Ectodermal cell (in vitro differentiated cells): ENCODE measurements at regions not wholly inside any gene's neighbourhood (a gene's known extent, or its start where the extent isn't known, plus 50 kb on each side); places are given as distances from the start of the nearest gene placed in this dataset.

Experiments
- H3K27ac ChIP-seq: 2 replicates; pipeline ENCODE4 v1.7.0; 2013; ENCODE audit warnings: mild to moderate bottlenecking, low read depth, low read length; ENCODE audit not compliant: insufficient read depth, poor library complexity, severe bottlenecking
- H3K27me3 ChIP-seq: 2 replicates; pipeline ENCODE4 v1.7.0; 2013; ENCODE audit warnings: mild to moderate bottlenecking, low read length; ENCODE audit not compliant: insufficient read depth, control insufficient read depth, poor library complexity, severe bottlenecking
- H3K36me3 ChIP-seq: one replicate; pipeline ENCODE4 v1.7.0; 2013; ENCODE audit warnings: low read length; ENCODE audit not compliant: control insufficient read depth, insufficient read depth
- H3K4me1 ChIP-seq: one replicate; pipeline ENCODE4 v1.7.0; 2013; ENCODE audit warnings: low read length; ENCODE audit not compliant: control insufficient read depth, insufficient read depth
- H3K4me3 ChIP-seq: 2 replicates; pipeline ENCODE4 v1.7.0; 2013; ENCODE audit warnings: low read depth, low read length, control low read depth; ENCODE audit not compliant: insufficient read depth
- H3K9me3 ChIP-seq: 2 replicates; pipeline ENCODE4 v1.7.0; 2013; ENCODE audit warnings: mild to moderate bottlenecking, low read length, moderate library complexity; ENCODE audit not compliant: control insufficient read depth
- WGBS, 2 experiments: methylation state at CpG; one replicate each; pipeline ENCODE4 v1.1.7; 2013; ENCODE audit warnings: missing lambda C conversion rate in 2 of 2; 5-methylcytosine and 5-hydroxymethylcytosine counted together

DNA sequence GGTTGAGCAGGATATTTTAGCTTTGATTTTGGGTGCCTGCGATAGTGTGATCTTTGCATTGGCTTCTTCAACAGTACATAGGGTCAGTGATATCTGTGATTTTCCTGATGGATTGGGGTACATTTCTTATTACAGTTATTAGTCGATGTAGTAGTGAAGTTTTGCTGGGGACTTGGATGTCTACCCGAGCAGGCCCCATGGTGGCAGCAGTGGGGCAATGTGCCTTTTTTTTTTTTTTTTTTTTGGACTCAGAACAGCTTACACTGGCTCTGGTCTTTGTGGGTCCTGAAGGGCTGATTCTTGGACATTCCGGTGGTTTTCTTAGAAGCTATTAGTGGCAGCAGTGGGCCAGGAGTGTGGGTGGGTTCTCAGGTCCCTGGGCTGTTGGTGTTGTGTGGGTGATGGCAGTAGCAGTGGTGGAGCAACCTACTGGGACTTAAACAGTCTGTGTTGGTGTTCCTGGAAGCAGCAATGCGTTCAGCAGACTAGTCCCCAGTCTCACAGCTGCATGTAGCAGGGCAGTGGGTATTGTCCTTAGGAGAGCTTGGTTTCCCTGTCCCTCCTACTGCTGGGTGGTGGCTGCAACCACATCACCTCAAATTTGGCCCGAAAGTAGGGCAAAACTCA lies 53.7 kb upstream of the SLC4A10 start:
- Histone ChIP-seq H3K4me3 (no peak overlapping the region), H3K27ac (no peak overlapping the region)

GRCh38 chr2:161571051-161571429 lies 53.2 kb upstream of the SLC4A10 start:
- 84 to 96% methylated on average over 1 of the region's 1 CpG for WGBS, 2 experiments

More for the DNA sequence above, 53.7 kb upstream of the SLC4A10 start:
- 76 to 79% methylated on average over 6 of the region's 6 CpGs for WGBS, 2 experiments
- Histone ChIP-seq H3K4me1 (no peaks in the 10 kb centered on the region), H3K36me3 (no peaks in the 10 kb centered on the region), H3K9me3 (no peaks in the 10 kb centered on the region), H3K27me3 (no peaks in the 10 kb centered on the region)

More at GRCh38 chr2:161571051-161571429, 53.2 kb upstream of the SLC4A10 start:
- Histone ChIP-seq H3K9me3 (no peaks in the 10 kb centered on the region), H3K27ac (no peak overlapping the region), H3K27me3 (no peaks in the 10 kb centered on the region), H3K4me1 (no peaks in the 10 kb centered on the region), H3K4me3 (no peak overlapping the region), H3K36me3 (no peaks in the 10 kb centered on the region)
